ENCODE measurements at regions not wholly inside any gene's neighbourhood (a gene's known extent, or its start where the extent isn't known, plus 50 kb on each side); places are given as distances from the start of the nearest gene placed in this dataset.

- no peak overlapping the region for H3K4me3 ChIP-seq (ENCODE audit: low read depth, low read length)
- no peak for DNase-seq (ENCODE audit: low read depth)
- TF ChIP-seq CTCF (IDR thresholded peaks at IDR 0.05; ENCODE audit: insufficient read depth, low read length): no peak
These were observed 101.7 kb downstream of the TTC32 start for GRCh38 chr2:19799881-19800780.

DNA sequence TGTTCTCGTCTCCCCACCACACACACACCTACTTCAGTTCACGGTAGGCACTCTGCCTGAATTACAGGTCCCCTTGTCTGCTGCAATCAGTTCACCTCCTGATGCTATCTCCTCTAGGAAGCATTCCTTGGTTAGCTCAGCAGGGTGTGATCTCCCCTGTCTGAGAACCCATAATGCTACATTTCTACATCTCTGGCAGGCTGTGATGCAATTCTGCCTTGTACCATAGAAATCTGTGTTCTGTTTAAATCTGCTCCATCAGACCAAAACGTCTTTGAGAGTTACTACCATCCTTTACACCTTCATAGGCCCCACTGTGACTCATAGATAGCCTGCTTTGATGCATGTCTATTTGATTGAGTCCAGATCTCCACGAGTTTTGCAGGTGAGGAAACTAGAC lies 103.9 kb downstream of the TTC32 start:
- TF ChIP-seq CTCF (IDR thresholded peaks at IDR 0.05; ENCODE audit: insufficient read depth, low read length): no peak
- no peak overlapping the region for H3K4me3 ChIP-seq (ENCODE audit: low read depth, low read length)
- peak; percentile 48 for DNase-seq (ENCODE audit: low read depth)

DNA sequence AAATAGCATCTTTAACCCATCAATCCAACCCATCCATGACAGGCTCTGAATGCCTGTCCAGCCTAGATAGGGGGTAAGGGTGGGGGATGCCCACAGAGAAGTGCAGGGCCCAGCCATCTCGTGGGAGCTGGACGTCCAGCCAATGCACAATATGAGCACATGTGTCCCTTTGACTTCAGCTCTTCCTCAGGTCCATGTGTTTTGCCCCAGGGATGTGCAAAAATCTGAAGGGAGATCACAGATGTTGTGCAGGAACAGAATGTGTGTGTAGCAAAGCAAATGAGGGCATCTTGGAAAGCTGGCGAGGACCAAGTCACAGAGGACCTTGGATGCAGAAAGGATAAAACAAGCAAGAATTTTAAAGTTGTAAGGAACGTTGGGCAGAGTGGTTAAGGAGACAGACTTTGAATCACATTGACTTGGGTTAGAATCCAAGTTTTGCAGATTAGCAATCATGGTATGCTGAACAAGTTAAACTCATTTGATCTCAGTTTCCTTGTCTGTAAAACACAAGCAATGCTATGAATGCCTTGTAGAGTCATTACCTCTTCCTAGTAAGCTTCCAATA lies 104.5 kb downstream of the TTC32 start:
- TF ChIP-seq CTCF (IDR thresholded peaks at IDR 0.05; ENCODE audit: insufficient read depth, low read length): no peak
- no peak overlapping the region for H3K4me3 ChIP-seq (ENCODE audit: low read depth, low read length)
- no peak for DNase-seq (ENCODE audit: low read depth)

- DNase-seq (ENCODE audit: low read depth): peak; percentile 88
- no peak for TF ChIP-seq CTCF (IDR thresholded peaks at IDR 0.05; ENCODE audit: insufficient read depth, low read length)
- no peak overlapping the region for H3K4me3 ChIP-seq (ENCODE audit: low read depth, low read length)
These were observed 105.6 kb downstream of the TTC32 start for GRCh38 chr2:19796035-19796695.

DNA sequence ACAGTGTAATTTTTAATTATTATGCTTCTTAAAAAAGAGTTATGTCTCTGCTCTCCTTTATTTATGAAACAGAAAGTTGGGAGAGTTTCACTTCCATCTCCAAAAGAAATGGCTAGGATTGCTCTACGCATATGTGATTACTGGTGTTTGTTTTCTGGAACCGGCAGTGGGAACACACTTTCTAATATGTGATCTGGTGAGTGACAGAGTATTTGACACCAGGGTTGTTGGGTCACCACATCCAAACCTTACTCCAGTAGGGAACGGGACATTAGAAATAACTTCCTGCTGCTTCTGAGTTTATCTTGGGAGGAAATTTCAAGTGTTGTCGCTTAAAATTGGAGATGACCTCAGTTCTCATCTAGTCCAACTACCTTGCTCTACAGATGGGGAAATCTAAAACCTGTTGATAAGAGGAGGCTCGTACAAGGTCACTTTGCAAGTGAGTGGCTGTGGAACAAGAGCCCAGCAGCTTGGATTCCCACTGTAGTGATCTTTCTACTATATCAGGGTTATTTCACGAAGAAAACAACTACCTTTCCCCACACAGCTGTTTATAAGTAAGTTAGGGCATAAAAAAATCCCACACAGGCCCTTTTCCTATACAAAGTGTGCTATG lies 108.5 kb downstream of the TTC32 start:
- no peak for TF ChIP-seq CTCF (IDR thresholded peaks at IDR 0.05; ENCODE audit: insufficient read depth, low read length)
- no peak for DNase-seq (ENCODE audit: low read depth)
- no peak overlapping the region for H3K4me3 ChIP-seq (ENCODE audit: low read depth, low read length)

DNA sequence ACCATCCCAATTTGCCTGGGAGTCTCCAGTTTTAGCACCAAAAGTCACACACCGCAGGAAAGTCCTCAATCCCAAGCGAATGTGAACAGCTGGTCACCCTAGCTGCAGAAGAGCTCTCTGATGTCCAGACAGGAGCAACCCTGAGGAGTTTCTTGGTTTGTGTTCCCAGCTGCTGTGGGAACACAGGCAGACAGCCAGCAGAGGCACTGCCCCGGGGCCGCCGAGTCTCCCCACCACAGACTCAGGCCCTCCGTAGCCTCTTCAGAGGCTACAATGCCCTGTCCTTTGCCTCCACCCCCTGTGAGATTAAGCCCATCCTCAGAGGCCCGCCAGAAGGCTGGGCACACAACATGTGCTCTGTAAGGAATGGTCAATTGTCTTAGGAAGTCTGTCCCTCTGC lies 111.5 kb downstream of the TTC32 start:
- no peak overlapping the region for H3K4me3 ChIP-seq (ENCODE audit: low read depth, low read length)
- no peak for TF ChIP-seq CTCF (IDR thresholded peaks at IDR 0.05; ENCODE audit: insufficient read depth, low read length)
- DNase-seq (ENCODE audit: low read depth): no peak

All from fibroblast of the aortic adventitia (primary cell).